KBM-7 (cell line): ENCODE measurements at regions not wholly inside any gene's neighbourhood (a gene's known extent, or its start where the extent isn't known, plus 50 kb on each side); places are given as distances from the start of the nearest gene placed in this dataset.

Experiments used
- DNase-seq: peaks from one replicate; pipeline ENCODE4 v3.0.0-alpha.2; 2015
- in situ Hi-C: fragments of 300-500 bp; cut with MboI; formaldehyde crosslinking; loops from 2 replicates; pipeline ENCODE4 v1.14.3; 2020; ENCODE audit warnings: low sequenced_read_pairs, low pct_unique_long_range_greater_than_20kb, mixed read lengths

DNA sequence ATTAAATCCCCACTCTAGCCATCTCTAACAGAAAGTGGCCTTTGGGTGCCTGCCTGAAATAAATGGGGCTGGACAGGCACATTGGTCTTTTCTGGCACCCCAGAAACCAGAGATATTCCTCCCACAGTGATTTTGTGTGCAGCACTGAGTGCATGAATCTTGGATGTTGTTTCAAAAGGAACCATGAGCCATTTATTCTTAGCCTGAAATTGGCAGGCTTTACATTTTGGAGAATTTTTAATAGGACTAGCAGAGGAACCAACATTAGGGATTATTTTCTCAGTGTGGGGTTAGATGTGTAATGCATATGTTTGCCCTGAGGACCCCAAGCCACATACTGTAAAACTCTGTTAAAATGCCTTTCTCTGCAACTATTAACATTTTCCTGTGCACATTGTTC lies 451.3 kb downstream of the NFIB start:
- in situ Hi-C loops: no loop called here
- no peak for DNase-seq

- in situ Hi-C loops: no loop called here
- no peak for DNase-seq
Observed at GRCh38 chr9:13860946-13861640, 452.8 kb downstream of the NFIB start.

DNA sequence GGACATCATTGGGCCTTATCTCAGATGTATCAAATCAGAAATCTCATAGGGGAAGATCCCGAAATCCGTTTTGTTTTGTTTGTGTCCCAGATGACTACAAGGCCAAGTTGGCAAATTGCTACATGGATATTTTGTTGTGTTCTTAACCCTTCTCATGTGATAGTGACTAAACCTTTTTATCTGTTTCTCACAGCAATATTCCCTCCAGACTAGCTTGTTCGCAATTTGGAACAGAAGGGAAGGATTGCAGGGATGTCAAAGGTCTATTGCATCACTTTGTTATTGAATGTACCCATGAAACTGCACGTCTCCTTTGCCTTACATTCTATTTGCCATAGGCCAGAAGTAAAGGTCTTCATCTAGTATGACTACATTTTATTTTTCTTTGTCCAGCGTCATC lies 453.9 kb downstream of the NFIB start:
- no peak for DNase-seq
- in situ Hi-C loops: no loop called here

DNA sequence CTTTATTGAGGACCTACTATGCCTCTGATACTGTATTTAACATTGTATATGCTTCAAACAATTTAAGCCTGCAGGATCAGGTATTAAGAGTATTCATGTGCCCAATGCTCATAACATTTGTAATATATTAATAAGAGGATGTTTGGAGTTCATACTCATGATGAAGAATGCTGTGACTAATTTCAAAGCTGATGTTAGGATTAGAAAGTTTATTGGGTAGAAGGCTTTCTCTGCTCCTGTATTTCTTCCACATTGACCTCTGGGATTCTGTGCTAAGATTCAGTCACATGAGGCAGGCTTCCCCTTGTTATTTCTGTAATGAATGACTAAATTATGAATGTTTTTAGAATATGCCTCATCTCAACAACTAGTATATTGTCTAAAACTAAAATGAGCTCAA lies 456.4 kb downstream of the NFIB start:
- in situ Hi-C loops: no loop called here
- no peak for DNase-seq

DNA sequence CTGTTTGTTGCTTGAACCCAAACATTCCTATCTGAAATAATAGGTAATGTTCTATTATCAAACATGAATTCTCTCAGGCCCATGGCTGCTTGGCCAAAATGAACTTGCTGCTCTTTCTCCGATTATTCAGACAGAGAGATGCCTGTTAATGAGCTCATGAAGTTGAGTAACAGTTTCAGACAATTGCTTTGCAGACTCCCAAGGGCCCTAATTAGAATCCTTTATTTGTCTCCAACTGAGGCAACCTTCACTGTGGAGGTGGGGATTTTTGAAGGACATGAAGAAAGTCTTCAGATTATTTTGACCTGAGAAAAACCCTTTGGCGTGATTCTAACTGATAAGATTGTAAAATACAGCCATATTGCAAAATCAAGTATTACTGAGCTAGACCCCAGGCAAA lies 466.7 kb downstream of the NFIB start:
- DNase-seq: no peak
- in situ Hi-C loops: no loop called here

DNA sequence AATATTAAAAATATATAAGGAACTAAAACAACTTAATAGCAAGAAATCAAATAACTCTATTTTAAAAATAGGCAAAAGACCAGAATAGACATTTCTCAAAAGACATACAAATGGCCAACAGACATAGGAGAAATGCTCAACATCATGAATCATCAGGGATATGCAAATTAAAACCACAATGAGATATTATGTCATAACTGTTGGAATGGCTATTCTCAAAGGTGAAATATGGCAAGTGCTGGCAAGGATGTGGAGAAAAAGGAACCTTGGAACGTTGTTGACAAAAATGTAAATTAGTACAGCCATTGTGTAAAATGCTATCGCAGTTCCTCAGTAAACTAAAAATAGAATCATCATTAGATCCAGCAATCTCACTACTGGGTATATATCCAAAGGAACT lies 468.5 kb downstream of the NFIB start:
- no peak for DNase-seq
- in situ Hi-C loops: no loop called here

DNA sequence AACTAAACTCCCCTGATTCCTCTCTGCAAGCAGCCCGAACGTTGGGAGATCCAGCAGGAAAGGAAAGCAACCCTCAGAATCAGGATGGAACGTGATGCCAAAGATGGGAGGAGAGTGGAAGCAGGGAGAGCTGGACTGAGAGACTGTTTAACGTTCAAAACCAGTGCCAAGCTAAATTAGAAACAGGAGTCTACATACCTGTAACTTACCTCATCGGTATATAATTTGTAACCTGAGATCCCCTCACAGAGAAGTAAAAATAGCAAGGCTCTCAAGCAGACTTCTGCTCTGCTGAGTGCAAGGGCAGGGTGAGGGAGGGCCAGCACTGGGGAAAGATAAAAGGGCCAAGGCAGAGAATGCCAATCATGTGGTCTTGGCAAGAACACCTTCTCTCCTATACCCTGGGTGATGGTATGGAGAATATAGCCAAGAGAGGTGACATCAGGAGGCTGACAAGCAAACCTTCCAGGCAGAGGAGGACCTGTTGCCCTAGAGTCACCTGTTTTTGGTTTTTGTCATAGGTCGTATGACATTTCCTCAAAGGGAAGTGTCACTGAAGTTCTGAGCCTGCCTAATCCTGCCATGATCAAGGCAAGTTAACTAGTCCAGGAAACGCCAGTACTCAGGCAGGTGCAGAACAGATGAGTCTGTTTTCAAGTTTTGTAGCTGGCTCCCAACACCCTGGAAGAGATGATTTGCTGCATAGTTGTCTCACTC lies 472.0 kb downstream of the NFIB start:
- in situ Hi-C loops: no loop called here
- no peak for DNase-seq

- DNase-seq: no peak
- in situ Hi-C loops: no loop called here
Observed at GRCh38 chr9:13832446-13832845, 481.5 kb downstream of the NFIB start.

DNA sequence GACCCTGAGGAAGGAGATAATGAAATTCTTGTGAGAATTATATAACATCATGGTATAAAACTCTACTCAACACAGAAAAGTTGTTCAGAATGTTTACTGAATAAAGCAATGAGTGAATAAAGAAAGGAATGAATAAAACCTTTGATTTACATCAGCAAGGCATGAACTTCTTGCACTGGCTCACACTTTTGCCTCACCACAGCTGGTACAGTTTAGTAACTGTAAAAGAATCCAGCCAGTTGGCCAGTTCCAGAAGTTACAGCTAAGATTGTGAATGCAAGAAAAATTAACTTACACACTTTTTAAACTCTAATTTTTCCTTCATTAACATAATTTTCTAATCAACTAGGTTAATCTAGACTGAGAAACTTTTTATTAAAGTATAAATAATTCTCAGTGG lies 490.9 kb downstream of the NFIB start:
- in situ Hi-C loops: no loop called here

DNA sequence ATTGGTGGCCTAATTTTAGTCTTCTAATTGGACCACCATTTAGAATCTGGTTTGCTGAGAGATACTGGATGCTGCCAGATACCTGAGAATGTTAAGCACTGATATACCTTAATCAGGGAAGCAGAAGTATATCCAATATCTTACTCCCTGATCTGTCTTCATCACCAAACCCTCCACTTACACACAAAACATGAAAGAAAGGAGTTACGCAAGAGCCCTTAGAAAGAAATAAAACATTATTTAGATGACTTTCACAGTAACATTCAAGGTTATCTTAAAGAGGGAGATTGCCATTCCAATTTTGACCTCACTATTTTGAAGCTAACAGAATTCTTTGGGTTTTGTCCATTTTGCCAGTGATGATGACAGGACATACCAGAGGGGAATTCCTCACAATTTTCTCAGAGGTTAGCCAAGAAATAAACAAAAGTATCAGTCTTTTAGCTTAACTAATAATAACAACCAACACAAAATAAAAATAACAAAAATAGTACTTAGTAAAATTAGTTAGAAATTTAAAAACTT lies 496.1 kb downstream of the NFIB start:
- in situ Hi-C loops: no loop called here
- DNase-seq: no peak

More for the DNA sequence above, 490.9 kb downstream of the NFIB start:
- DNase-seq: no peak

GRCh38 chr9:13816837-13817236 lies 497.1 kb downstream of the NFIB start:
- in situ Hi-C loops: no loop called here
- no peak for DNase-seq

DNA sequence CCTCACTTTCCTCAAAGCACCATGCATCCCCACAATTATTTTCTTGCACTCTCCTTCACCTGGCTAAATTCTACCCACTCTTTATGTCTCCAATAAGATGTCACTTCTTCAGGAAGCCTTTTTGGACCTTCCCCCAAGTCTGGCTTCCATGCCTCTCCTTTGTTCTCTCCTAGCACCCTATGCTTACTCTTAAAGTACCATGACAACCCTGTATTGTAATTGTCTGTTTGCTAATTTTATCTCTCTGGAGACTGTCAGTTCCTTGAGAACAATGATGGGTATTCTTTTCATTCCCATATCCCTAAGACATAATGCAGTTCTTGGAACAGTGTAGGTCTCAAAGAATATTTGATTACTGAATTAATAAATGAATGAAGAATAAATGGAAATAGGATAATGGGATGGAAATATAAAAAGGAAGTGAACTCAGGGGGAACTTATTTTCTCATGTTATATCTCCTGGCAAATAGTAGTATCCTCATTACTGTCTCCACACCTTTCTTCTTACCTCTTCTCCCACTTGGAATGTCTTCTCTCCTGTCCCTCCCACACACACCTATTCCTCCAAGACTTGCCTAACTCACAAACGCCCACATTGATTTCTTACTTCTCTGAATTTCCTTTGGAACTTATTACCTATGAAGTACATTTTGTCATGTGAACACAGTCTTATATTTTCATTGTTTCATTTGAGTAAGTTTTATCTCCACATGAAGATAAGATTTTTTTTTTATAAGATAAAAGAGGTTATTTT lies 499.1 kb downstream of the NFIB start:
- no peak for DNase-seq

DNA sequence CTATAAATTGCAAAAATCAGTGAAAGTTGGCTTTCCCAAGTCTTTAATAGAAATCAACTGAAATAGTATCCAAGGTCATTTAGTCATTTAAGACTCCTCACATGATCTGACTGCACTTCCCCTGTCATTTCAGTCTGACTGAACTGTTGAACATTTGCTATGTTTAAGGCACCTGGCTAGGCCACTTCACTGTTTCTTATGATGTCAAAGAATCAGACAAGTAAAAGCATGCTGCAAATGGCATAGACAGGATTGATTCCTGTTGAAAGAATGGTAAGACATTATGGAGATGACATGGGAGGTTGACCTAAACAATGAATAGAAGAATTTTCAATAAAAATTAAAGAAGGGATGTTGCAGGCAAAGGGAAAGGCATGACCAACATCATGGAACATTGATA lies 502.1 kb downstream of the NFIB start:
- no peak for DNase-seq
- in situ Hi-C loops: no loop called here

More for the DNA sequence above, 499.1 kb downstream of the NFIB start:
- in situ Hi-C loops: no loop called here

GRCh38 chr9:13810510-13810909 lies 503.4 kb downstream of the NFIB start:
- in situ Hi-C loops: no loop called here
- no peak for DNase-seq

- in situ Hi-C loops: no loop called here
- no peak for DNase-seq
Observed at GRCh38 chr9:13809401-13809800, 504.5 kb downstream of the NFIB start.

DNA sequence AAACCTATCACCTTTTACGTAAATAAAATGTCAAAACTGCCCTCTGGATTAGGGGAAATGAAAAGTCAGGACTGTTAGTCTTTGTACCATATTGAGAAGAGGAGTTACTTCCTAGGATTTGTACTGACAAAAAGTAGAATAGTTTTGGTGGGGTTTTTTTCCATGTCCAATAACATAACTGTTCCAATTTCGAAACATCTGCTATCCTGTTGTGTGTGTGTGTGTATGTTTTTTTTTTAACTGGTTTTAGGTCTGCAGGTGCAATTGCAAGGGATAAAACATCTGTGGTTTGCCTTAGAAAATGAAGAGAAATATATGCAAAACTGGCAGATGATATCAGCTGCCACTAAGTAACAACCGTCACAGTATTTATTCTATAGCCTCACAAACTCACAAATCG lies 506.8 kb downstream of the NFIB start:
- no peak for DNase-seq
- in situ Hi-C loops: no loop called here

DNA sequence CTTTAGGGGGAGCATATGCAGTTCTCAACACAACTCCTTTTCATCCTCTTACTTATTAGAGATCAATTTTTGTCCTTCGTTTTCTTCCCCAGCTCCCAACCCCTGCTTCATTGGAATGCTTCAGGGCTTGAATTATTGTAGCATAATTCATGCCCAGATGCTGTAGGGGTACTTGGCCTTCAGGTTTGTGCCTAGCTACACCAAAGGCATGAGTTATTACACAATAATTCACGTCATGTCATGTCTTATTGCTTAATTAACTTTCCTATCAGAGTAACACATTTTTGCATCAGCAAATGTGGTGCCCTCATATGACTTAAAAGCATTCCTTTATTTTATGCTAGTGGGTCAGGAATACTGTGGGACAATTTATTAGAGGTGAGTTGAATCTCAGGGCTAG lies 507.2 kb downstream of the NFIB start:
- DNase-seq: no peak
- in situ Hi-C loops: no loop called here

DNA sequence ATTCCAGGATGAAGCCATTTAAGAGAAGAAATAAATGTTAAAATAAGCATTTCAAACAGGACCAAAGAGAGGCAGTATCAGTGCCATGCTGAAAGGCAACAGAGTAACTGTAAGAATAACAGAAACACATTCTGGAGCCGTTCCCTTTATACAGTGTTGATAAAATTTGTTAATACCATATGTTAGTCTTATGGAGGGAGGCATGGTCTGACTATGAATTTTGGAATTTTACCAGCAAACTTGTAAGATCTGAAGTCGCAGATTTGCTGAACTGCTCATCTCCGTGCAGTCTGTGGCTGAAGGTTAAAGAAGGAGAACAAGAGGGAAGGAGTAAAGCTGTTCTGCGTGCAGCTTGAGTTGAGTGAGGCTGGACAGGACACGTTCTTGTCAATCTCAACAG lies 508.4 kb downstream of the NFIB start:
- DNase-seq: no peak
- in situ Hi-C loops: no loop called here

DNA sequence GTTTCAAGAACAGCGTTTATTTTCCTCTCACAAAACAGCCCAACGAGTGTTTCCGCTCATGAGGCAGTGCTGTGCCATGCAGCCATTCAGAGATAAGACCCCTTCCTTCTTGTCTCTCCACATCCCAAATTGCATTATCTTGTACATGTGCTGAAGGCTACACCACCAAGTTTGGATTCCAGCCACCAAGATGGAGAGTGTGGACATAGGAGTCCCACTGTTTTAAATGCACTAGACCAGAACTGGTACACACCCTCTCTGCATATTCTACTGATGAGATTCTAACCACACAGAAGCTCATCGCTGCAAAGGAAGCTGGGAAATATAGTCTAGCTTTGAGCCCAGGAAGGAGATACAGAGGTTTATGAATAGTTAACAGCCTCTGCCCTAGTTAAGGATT lies 509.4 kb downstream of the NFIB start:
- in situ Hi-C loops: no loop called here

GRCh38 chr9:13800776-13801175 lies 513.2 kb downstream of the NFIB start:
- in situ Hi-C loops: no loop called here
- no peak for DNase-seq

More for the DNA sequence above, 509.4 kb downstream of the NFIB start:
- no peak for DNase-seq
